HG02970 (cell line): ENCODE measurements at regions not wholly inside any gene's neighbourhood (a gene's known extent, or its start where the extent isn't known, plus 50 kb on each side); places are given as distances from the start of the nearest gene placed in this dataset.
"Not testable (repeated sequence)": the region's sequence is repeated elsewhere in the genome, so short reads cannot be mapped to it uniquely, and the experiment has no call there.

Experiments
- ATAC-seq: cut with Tn5 transposase; IDR thresholded peaks from one replicate; pipeline ENCODE4 v1.9.1; 2021; ENCODE audit warnings: mild to moderate bottlenecking, moderate library complexity, moderate number of reproducible peaks; ENCODE audit not compliant: unreplicated experiment, low FRiP score

- ATAC-seq, result no peak
Observed at GRCh38 chr5:5783021-5783420, 360.5 kb downstream of the ICE1 start.

GRCh38 chr5:5782402-5782801 lies 359.9 kb downstream of the ICE1 start:
- ATAC-seq, result no peak

- ATAC-seq, result no peak
Observed at GRCh38 chr5:5781335-5781734, 358.9 kb downstream of the ICE1 start.

- ATAC-seq, result no peak
Observed at GRCh38 chr5:5780253-5780652, 357.8 kb downstream of the ICE1 start.

- no peak for ATAC-seq
Observed at GRCh38 chr5:5777013-5777412, 354.5 kb downstream of the ICE1 start.

GRCh38 chr5:5772202-5772601 lies 349.7 kb downstream of the ICE1 start:
- no peak for ATAC-seq

GRCh38 chr5:5770825-5771224 lies 348.3 kb downstream of the ICE1 start:
- no peak for ATAC-seq

- ATAC-seq, result no peak
Observed at GRCh38 chr5:5767286-5767928, 344.9 kb downstream of the ICE1 start.

- ATAC-seq, result no peak
Observed at GRCh38 chr5:5765066-5765850, 342.8 kb downstream of the ICE1 start.

- ATAC-seq, result no peak
Observed at GRCh38 chr5:5764246-5764645, 341.8 kb downstream of the ICE1 start.

GRCh38 chr5:5756762-5757161 lies 334.3 kb downstream of the ICE1 start:
- ATAC-seq, result no peak

GRCh38 chr5:5755888-5756287 lies 333.4 kb downstream of the ICE1 start:
- ATAC-seq, result no peak

- ATAC-seq, result peak; percentile 70
Observed at GRCh38 chr5:5752844-5753243, 330.4 kb downstream of the ICE1 start.

GRCh38 chr5:5751987-5752386 lies 329.5 kb downstream of the ICE1 start:
- ATAC-seq, result no peak

- peak; percentile 44 for ATAC-seq
Observed at GRCh38 chr5:5751498-5751897, 329.0 kb downstream of the ICE1 start.

GRCh38 chr5:5741418-5741817 lies 318.9 kb downstream of the ICE1 start:
- no peak for ATAC-seq

GRCh38 chr5:5739490-5739945 lies 317.0 kb downstream of the ICE1 start:
- ATAC-seq, result no peak

- ATAC-seq, result no peak
Observed at GRCh38 chr5:5738797-5739489, 316.5 kb downstream of the ICE1 start.

- ATAC-seq, result no peak
Observed at GRCh38 chr5:5736007-5736406, 313.5 kb downstream of the ICE1 start.

- ATAC-seq, result not testable (repeated sequence)
Observed at GRCh38 chr5:5733058-5733457, 310.6 kb downstream of the ICE1 start.

GRCh38 chr5:5726401-5726800 lies 303.9 kb downstream of the ICE1 start:
- ATAC-seq, result no peak
